ENCODE measurements at regions not wholly inside any gene's neighbourhood (a gene's known extent, or its start where the extent isn't known, plus 50 kb on each side); places are given as distances from the start of the nearest gene placed in this dataset.

- no peak for TF ChIP-seq CREB1 (CRISPR knock-in tag; IDR thresholded peaks at IDR 0.05)
- TF ChIP-seq IRF2 (CRISPR knock-in tag; IDR thresholded peaks at IDR 0.05; ENCODE audit: borderline replicate concordance, low read depth), result no peak
- no peak for TF ChIP-seq ATF3 (CRISPR knock-in tag; conservative IDR thresholded peaks at IDR 0.05)
- TF ChIP-seq CTCF (IDR thresholded peaks at IDR 0.05), result no peak
- no peak for TF ChIP-seq CREM (CRISPR knock-in tag; IDR thresholded peaks at IDR 0.05)
- TF ChIP-seq ELF4 (CRISPR knock-in tag; IDR thresholded peaks at IDR 0.05; ENCODE audit: low read depth), result no peak
These were observed 143.0 kb downstream of the ERMARD start for GRCh38 chr6:169894377-169894960.

Measured in WTC11 (cell line).